K562 (cell line): ENCODE measurements at regions not wholly inside any gene's neighbourhood (a gene's known extent, or its start where the extent isn't known, plus 50 kb on each side); places are given as distances from the start of the nearest gene placed in this dataset.

Experiments
- ELF2 ChIP-seq: fragments of 250-450 bp; sonication (Bioruptor Pico); IDR thresholded peaks from 2 replicates; pipeline ENCODE4 v1.5.0; 2021; ENCODE audit warnings: mild to moderate bottlenecking
- HMG20B ChIP-seq: fragments of 250-450 bp; sonication (Bioruptor Pico); IDR thresholded peaks from 2 replicates; pipeline ENCODE4 v1.5.0; 2021; ENCODE audit warnings: mild to moderate bottlenecking
- KLF6 ChIP-seq: fragments of 250-450 bp; sonication (Bioruptor Pico); IDR thresholded peaks from 2 replicates; pipeline ENCODE4 v1.4.0; 2020; ENCODE audit warnings: mild to moderate bottlenecking, moderate library complexity, borderline replicate concordance
- MEIS2 ChIP-seq: fragments of 450-650 bp; IDR thresholded peaks from 2 replicates; pipeline ENCODE4 v1.6.1; 2014; ENCODE audit warnings: mild to moderate bottlenecking; ENCODE audit not compliant: partially characterized antibody
- POLR2AphosphoS5 ChIP-seq: IDR thresholded peaks from 2 replicates; pipeline ENCODE4 v1.6.1; 2011; ENCODE audit warnings: mild to moderate bottlenecking, low read depth, low read length, moderate library complexity; ENCODE audit not compliant: control insufficient read depth, insufficient read depth
- PTTG1 ChIP-seq: fragments of 450-650 bp; IDR thresholded peaks from 2 replicates; pipeline ENCODE4 v1.6.1; 2016; ENCODE audit warnings: low read depth, mild to moderate bottlenecking, missing genetic modification characterization, missing compliant biosample characterization
- ZNF316 ChIP-seq: fragments of 450-650 bp; IDR thresholded peaks from 2 replicates; pipeline ENCODE4 v1.6.1; 2016
- ZNF696 ChIP-seq: fragments of 250-450 bp; sonication (Bioruptor Pico); conservative IDR thresholded peaks from 2 replicates; pipeline ENCODE4 v1.4.0; 2020; ENCODE audit warnings: mild to moderate bottlenecking, moderate library complexity
- TF ChIP-seq, protein P1 (sequence below): fragments of 250-450 bp; sonication (Bioruptor Pico); IDR thresholded peaks from 2 replicates; pipeline ENCODE4 v1.5.0; 2022; ENCODE audit warnings: mild to moderate bottlenecking
- TF ChIP-seq, protein P2 (sequence below): fragments of 450-650 bp; IDR thresholded peaks from 2 replicates; pipeline ENCODE4 v1.6.1; 2016; ENCODE audit warnings: antibody characterized with exemption

DNA sequence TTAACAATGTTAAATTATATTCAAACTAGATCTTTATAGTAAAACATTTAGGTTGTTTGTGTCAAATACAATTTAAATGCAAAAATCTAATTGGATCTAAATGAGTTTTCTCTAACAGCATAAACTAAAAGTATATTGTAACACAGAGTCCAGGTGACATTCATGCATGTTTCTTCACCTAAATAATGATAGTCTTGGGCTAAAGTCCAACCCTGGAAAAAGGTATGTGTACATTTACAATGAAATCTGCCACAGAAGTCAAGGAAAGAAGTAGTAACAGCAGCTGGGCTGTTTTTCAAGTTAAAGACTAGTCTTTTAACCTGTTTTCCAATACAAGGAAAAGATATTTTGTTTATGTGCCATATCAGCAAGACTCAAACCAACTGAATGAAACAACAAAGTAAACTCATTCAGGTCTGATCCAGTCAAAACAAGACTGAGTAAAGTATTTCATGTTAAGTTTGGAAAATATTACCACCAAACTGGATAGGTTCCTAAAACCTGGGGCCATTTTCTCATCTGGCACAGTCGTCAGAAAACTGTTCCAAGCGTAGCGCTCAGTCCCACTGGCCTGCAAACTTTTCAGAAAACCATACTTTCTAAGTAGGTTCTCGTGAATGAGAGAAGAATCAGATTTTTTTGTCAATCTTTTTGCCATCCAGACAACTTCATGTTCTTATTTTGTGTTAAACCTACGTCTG is 349.2 kb downstream of the HGF start (continued):
- TF ChIP-seq, protein P1, sequence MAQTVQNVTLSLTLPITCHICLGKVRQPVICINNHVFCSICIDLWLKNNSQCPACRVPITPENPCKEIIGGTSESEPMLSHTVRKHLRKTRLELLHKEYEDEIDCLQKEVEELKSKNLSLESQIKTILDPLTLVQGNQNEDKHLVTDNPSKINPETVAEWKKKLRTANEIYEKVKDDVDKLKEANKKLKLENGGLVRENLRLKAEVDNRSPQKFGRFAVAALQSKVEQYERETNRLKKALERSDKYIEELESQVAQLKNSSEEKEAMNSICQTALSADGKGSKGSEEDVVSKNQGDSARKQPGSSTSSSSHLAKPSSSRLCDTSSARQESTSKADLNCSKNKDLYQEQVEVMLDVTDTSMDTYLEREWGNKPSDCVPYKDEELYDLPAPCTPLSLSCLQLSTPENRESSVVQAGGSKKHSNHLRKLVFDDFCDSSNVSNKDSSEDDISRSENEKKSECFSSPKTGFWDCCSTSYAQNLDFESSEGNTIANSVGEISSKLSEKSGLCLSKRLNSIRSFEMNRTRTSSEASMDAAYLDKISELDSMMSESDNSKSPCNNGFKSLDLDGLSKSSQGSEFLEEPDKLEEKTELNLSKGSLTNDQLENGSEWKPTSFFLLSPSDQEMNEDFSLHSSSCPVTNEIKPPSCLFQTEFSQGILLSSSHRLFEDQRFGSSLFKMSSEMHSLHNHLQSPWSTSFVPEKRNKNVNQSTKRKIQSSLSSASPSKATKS: no peak
- TF ChIP-seq, protein P2, sequence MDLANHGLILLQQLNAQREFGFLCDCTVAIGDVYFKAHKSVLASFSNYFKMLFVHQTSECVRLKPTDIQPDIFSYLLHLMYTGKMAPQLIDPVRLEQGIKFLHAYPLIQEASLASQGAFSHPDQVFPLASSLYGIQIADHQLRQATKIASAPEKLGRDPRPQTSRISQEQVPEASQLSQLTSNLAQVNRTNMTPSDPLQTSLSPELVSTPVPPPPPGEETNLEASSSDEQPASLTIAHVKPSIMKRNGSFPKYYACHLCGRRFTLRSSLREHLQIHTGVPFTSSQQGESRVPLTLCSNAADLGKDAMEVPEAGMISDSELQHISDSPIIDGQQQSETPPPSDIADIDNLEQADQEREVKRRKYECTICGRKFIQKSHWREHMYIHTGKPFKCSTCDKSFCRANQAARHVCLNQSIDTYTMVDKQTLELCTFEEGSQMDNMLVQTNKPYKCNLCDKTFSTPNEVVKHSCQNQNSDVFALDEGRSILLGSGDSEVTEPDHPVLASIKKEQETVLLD: no peak
- TF ChIP-seq ELF2 (CRISPR knock-in tag) (no peak), POLR2AphosphoS5 (no peak), KLF6 (CRISPR knock-in tag) (no peak), HMG20B (CRISPR knock-in tag) (no peak), ZNF316 (no peak), ZNF696 (no peak), MEIS2 (no peak), PTTG1 (no peak)
